Loucy (cell line): ENCODE measurements at regions not wholly inside any gene's neighbourhood (a gene's known extent, or its start where the extent isn't known, plus 50 kb on each side); places are given as distances from the start of the nearest gene placed in this dataset.

Source experiments
- H2AFZ ChIP-seq: fragments of 200-600 bp; sonication (generic); 2 replicates; pipeline ENCODE4 v1.6.0; 2016; ENCODE audit warnings: antibody characterized with exemption, mild to moderate bottlenecking, low read length, moderate library complexity
- H3F3A ChIP-seq: fragments of 200-600 bp; 2 replicates; pipeline ENCODE4 v1.6.0; 2016; ENCODE audit warnings: antibody characterized with exemption, low read depth, mild to moderate bottlenecking
- H3K27me3 ChIP-seq: fragments of 200-600 bp; sonication (generic); 2 replicates; pipeline ENCODE4 v1.6.1; 2014; ENCODE audit warnings: low read length, mild to moderate bottlenecking; ENCODE audit not compliant: insufficient read depth, poor library complexity, severe bottlenecking
- H3K36me3 ChIP-seq: fragments of 200-600 bp; sonication (generic); 2 replicates; pipeline ENCODE4 v1.6.1; 2016; ENCODE audit warnings: low read length; ENCODE audit not compliant: insufficient read depth
- H3K4me1 ChIP-seq: fragments of 200-600 bp; sonication (generic); 2 replicates; pipeline ENCODE4 v1.5.1; 2014; ENCODE audit warnings: low read length, mild to moderate bottlenecking; ENCODE audit not compliant: insufficient read depth, poor library complexity, severe bottlenecking
- H3K4me2 ChIP-seq: fragments of 200-600 bp; sonication (generic); 2 replicates; pipeline ENCODE4 v1.6.0; 2014; ENCODE audit warnings: antibody characterized with exemption, low read length, low read depth, mild to moderate bottlenecking; ENCODE audit not compliant: poor library complexity, severe bottlenecking
- H3K4me3 ChIP-seq: fragments of 200-600 bp; sonication (generic); 2 replicates; pipeline ENCODE4 v1.5.1; 2014; ENCODE audit warnings: low read length, mild to moderate bottlenecking, mixed read lengths; ENCODE audit not compliant: poor library complexity, severe bottlenecking
- H3K79me2 ChIP-seq: fragments of 200-600 bp; sonication (generic); 2 replicates; pipeline ENCODE4 v1.6.1; 2014; ENCODE audit warnings: low read length; ENCODE audit not compliant: insufficient read depth
- H3K9ac ChIP-seq: fragments of 200-600 bp; sonication (generic); 2 replicates; pipeline ENCODE4 v1.6.0; 2014; ENCODE audit warnings: mild to moderate bottlenecking, low read depth, low read length, moderate library complexity; ENCODE audit not compliant: poor library complexity, severe bottlenecking
- H3K9me2 ChIP-seq: fragments of 200-600 bp; sonication (generic); replicated peaks from 2 replicates; pipeline ENCODE4 v1.6.1; 2016; ENCODE audit warnings: low read depth, low read length, mixed read lengths
- H3K9me3 ChIP-seq: fragments of 200-600 bp; sonication (generic); 2 replicates; pipeline ENCODE4 v1.6.1; 2014; ENCODE audit warnings: mild to moderate bottlenecking, antibody characterized with exemption, low read length, low read depth; ENCODE audit not compliant: insufficient read depth
- H4K20me1 ChIP-seq: fragments of 200-600 bp; sonication (generic); 2 replicates; pipeline ENCODE4 v1.6.0; 2014; ENCODE audit warnings: antibody characterized with exemption, low read length, mild to moderate bottlenecking; ENCODE audit not compliant: insufficient read depth, poor library complexity, severe bottlenecking
- EZH2phosphoT487 ChIP-seq: fragments of 200-600 bp; IDR thresholded peaks from 2 replicates; pipeline ENCODE4 v1.6.1; 2018; ENCODE audit warnings: antibody characterized with exemption, mild to moderate bottlenecking, moderate library complexity, borderline replicate concordance
- TF ChIP-seq, protein P1 (sequence below): fragments of 200-600 bp; sonication (generic); conservative IDR thresholded peaks from 2 replicates; pipeline ENCODE4 v1.5.1; 2014; ENCODE audit warnings: mild to moderate bottlenecking, antibody characterized with exemption, low read length

DNA sequence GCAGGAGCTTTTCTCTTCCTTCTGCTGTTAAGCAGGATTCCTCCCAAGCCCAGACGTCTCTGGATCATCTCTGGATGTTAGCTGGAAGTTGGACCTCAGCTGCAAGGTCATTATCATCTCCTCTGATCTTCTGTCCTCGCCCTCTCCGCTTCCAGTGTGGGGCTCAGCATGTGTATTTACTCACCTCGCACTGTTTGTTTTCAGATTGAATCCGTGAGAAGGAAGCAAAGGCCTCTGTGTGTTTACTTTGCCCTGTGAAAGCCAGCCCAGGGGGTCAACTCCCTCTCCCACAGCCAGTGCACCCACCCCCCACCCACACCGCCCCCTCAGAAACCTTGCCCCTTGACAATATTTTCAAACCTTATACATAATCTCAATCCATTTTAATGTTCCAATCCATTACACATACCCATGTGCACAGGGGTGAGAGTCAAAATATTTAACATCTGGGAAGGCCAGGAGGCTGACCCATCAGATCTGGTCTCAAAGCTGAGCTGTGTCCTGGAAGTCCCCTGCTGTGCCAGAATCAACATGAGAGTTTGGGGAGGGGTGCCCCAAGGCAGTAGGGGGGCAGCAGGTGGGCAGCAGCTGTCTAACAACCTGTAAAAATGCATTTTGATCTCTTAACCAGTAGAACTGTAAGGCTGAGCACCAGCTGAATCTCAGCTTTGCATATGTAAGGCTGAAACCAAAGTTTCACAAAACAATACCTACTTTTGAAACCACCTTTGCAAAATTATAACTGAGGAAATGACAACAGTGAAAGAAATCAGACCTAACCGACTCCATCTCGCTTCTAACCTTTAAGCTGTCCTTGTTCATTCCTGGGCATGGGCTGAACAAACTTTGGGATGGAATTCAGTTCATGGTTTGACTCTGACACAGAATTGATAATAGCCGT is 157.9 kb downstream of the ZNF664 start:
- H3K79me2 ChIP-seq, result no peaks in the 10 kb centered on the region
- no peaks in the 10 kb centered on the region for H3K27me3 ChIP-seq
- H3F3A ChIP-seq, result no peaks in the 10 kb centered on the region
- H3K4me3 ChIP-seq, result no peak overlapping the region
- H4K20me1 ChIP-seq, result no peaks in the 10 kb centered on the region
- no peaks in the 10 kb centered on the region for H3K36me3 ChIP-seq
- H2AFZ ChIP-seq, result no peak overlapping the region; the same call in 1 of the 2 replicates
- TF ChIP-seq, protein P1, sequence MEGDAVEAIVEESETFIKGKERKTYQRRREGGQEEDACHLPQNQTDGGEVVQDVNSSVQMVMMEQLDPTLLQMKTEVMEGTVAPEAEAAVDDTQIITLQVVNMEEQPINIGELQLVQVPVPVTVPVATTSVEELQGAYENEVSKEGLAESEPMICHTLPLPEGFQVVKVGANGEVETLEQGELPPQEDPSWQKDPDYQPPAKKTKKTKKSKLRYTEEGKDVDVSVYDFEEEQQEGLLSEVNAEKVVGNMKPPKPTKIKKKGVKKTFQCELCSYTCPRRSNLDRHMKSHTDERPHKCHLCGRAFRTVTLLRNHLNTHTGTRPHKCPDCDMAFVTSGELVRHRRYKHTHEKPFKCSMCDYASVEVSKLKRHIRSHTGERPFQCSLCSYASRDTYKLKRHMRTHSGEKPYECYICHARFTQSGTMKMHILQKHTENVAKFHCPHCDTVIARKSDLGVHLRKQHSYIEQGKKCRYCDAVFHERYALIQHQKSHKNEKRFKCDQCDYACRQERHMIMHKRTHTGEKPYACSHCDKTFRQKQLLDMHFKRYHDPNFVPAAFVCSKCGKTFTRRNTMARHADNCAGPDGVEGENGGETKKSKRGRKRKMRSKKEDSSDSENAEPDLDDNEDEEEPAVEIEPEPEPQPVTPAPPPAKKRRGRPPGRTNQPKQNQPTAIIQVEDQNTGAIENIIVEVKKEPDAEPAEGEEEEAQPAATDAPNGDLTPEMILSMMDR, result no peak
- no peak for TF ChIP-seq EZH2phosphoT487
- no peaks in the 10 kb centered on the region for H3K9me2 ChIP-seq
- no peak overlapping the region for H3K4me2 ChIP-seq
- no peak overlapping the region for H3K9ac ChIP-seq
- H3K9me3 ChIP-seq, result no peaks in the 10 kb centered on the region
- H3K4me1 ChIP-seq, result no peaks in the 10 kb centered on the region

DNA sequence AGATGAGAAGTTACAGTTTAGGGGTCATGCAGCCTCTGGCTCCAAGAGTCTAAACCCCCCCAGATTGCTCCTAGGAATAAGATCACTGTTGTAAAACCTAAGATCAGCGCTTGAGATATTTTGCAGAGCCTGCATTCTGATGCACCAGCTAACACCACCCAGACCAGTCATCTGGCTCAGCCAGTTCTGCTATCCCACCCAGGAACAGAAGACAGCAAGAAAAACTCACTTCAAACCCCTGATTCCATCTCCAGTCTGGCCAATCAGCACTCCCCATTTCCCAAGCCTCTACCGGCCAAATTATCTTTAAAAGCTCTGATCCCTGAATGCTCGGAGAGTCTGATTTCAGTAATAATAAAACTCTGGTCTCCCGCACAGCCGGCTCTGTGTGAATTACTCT is 158.6 kb downstream of the ZNF664 start:
- Histone ChIP-seq H3K9ac (no peak overlapping the region), H3K4me2 (no peak overlapping the region)

DNA sequence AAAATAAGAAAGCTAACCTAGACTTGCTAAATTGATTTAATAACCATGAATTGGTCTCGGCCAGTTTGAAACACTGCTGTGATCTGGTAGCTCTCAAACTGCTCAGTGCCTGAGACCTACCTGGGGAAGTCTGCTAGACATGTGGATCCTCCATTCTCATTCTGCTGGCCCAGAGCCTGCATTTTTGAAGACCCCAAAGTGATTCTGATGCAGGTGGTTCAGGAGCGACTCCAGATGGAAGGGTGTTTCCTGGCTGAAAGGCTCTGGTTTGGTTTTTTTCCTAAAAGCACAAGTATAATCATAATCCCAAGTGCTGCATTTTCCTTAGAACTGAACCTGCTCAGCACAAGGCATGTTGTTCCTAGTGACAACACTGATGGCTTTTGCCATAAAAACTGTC is 159.5 kb downstream of the ZNF664 start:
- H2AFZ ChIP-seq, result no peak overlapping the region
- no peak overlapping the region for H3K4me3 ChIP-seq
- no peaks in the 10 kb centered on the region for H3F3A ChIP-seq
- no peaks in the 10 kb centered on the region for H3K27me3 ChIP-seq
- H3K9ac ChIP-seq, result no peak overlapping the region
- H3K79me2 ChIP-seq, result no peaks in the 10 kb centered on the region
- no peaks in the 10 kb centered on the region for H3K9me3 ChIP-seq
- no peaks in the 10 kb centered on the region for H3K9me2 ChIP-seq
- TF ChIP-seq EZH2phosphoT487, result no peak
- TF ChIP-seq, protein P1, result no peak
- no peaks in the 10 kb centered on the region for H3K36me3 ChIP-seq
- H3K4me2 ChIP-seq, result no peak overlapping the region
- no peaks in the 10 kb centered on the region for H4K20me1 ChIP-seq
- no peaks in the 10 kb centered on the region for H3K4me1 ChIP-seq

More for the DNA sequence above, 158.6 kb downstream of the ZNF664 start:
- no peak overlapping the region for H3K4me3 ChIP-seq
- no peaks in the 10 kb centered on the region for H3F3A ChIP-seq
- no peak for TF ChIP-seq EZH2phosphoT487
- TF ChIP-seq, protein P1, result no peak
- no peaks in the 10 kb centered on the region for H3K4me1 ChIP-seq
- H3K79me2 ChIP-seq, result no peaks in the 10 kb centered on the region
- no peaks in the 10 kb centered on the region for H4K20me1 ChIP-seq
- no peaks in the 10 kb centered on the region for H3K9me3 ChIP-seq
- no peaks in the 10 kb centered on the region for H3K36me3 ChIP-seq
- H2AFZ ChIP-seq, result no peak overlapping the region
- no peaks in the 10 kb centered on the region for H3K9me2 ChIP-seq
- no peaks in the 10 kb centered on the region for H3K27me3 ChIP-seq
